ENCODE measurements at regions not wholly inside any gene's neighbourhood (a gene's known extent, or its start where the extent isn't known, plus 50 kb on each side); places are given as distances from the start of the nearest gene placed in this dataset.

GRCh38 chr4:156414406-156414805 is 460.7 kb upstream of the CTSO start:
- TF ChIP-seq CTCF (conservative IDR thresholded peaks at IDR 0.05) (no peak), EZH2 (IDR thresholded peaks at IDR 0.05; ENCODE audit: low read depth) (no peak)
